Uterus (tissue), 2 donors: ENCODE measurements at regions not wholly inside any gene's neighbourhood (a gene's known extent, or its start where the extent isn't known, plus 50 kb on each side); places are given as distances from the start of the nearest gene placed in this dataset.

Source experiments
- POLR2A ChIP-seq, 2 donors: fragments of 450-650 bp; IDR thresholded peaks; one replicate each; pipeline ENCODE4 v1.6.1; 2016; ENCODE audit warnings: antibody characterized with exemption in 2 of 2, mild to moderate bottlenecking in 1 of 2, moderate library complexity in 1 of 2
- TF ChIP-seq, protein P1 (sequence below), 4 experiments: fragments of 200-600 bp in 2 of 4; fragments of 450-650 bp in 2 of 4; sonication (generic) in 2 of 4; IDR thresholded peaks; one replicate each; pipeline ENCODE4 v1.5.1; 2016 to 2019; ENCODE audit warnings: antibody characterized with exemption in 4 of 4, mild to moderate bottlenecking in 2 of 4, moderate library complexity in 1 of 4

DNA sequence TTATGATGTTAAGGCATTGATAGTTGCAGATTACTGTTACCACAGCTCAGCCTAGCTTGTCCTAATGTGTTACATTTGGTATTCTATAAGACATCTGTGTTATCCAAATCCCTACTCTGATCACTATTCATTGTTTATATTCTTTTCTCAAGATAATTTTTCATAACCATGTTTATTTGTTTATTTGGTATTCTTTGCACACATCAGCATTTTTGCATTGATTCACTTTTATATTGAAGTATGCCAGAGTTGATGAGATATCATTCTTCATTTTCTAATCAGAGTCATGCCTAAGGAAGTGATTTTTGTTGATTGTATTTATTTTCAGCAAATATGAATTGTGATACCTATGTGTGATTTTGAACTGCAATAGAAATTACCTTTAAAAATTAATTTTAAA, 61.2 kb upstream of the PDHA2 start:
- TF ChIP-seq, protein P1, sequence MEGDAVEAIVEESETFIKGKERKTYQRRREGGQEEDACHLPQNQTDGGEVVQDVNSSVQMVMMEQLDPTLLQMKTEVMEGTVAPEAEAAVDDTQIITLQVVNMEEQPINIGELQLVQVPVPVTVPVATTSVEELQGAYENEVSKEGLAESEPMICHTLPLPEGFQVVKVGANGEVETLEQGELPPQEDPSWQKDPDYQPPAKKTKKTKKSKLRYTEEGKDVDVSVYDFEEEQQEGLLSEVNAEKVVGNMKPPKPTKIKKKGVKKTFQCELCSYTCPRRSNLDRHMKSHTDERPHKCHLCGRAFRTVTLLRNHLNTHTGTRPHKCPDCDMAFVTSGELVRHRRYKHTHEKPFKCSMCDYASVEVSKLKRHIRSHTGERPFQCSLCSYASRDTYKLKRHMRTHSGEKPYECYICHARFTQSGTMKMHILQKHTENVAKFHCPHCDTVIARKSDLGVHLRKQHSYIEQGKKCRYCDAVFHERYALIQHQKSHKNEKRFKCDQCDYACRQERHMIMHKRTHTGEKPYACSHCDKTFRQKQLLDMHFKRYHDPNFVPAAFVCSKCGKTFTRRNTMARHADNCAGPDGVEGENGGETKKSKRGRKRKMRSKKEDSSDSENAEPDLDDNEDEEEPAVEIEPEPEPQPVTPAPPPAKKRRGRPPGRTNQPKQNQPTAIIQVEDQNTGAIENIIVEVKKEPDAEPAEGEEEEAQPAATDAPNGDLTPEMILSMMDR (IDR thresholded peaks at IDR 0.05) = no peak
- TF ChIP-seq POLR2A (IDR thresholded peaks at IDR 0.05) = no peak
